Mesenchymal stem cell (in vitro differentiated cells and primary cell): ENCODE measurements at regions not wholly inside any gene's neighbourhood (a gene's known extent, or its start where the extent isn't known, plus 50 kb on each side); places are given as distances from the start of the nearest gene placed in this dataset.

Experiments
- DNase-seq: peaks from one replicate; pipeline ENCODE4 v3.0.0-alpha.2; 2013
- H2AFZ ChIP-seq: one replicate; pipeline ENCODE4 v1.6.1; 2013; ENCODE audit warnings: low read depth, mild to moderate bottlenecking, control low read depth, inconsistent platforms, low read length, moderate library complexity
- H2AK5ac ChIP-seq: 2 replicates; pipeline ENCODE4 v1.6.1; 2013; ENCODE audit warnings: low read length, moderate library complexity, mild to moderate bottlenecking, inconsistent platforms; ENCODE audit not compliant: severe bottlenecking
- H2BK120ac ChIP-seq: one replicate; pipeline ENCODE4 v1.6.1; 2013; ENCODE audit warnings: low read depth, mild to moderate bottlenecking, inconsistent platforms, low read length, moderate library complexity
- H2BK12ac ChIP-seq, 2 experiments: one replicate each; pipeline ENCODE4 v1.6.1; 2013; ENCODE audit warnings: inconsistent platforms in 2 of 2, low read length in 2 of 2, mild to moderate bottlenecking in 2 of 2, moderate library complexity in 2 of 2, control low read depth in 1 of 2
- H2BK15ac ChIP-seq: one replicate; pipeline ENCODE4 v1.6.1; 2013; ENCODE audit warnings: mild to moderate bottlenecking, low read depth, inconsistent platforms; ENCODE audit not compliant: poor library complexity, severe bottlenecking
- H2BK5ac ChIP-seq: 2 replicates; pipeline ENCODE4 v1.6.1; 2013; ENCODE audit warnings: low read depth, mild to moderate bottlenecking, low read length, control low read depth, inconsistent platforms; ENCODE audit not compliant: poor library complexity, severe bottlenecking
- H3K14ac ChIP-seq, 2 experiments: one replicate each; pipeline ENCODE4 v1.6.1; 2013; ENCODE audit warnings: inconsistent platforms in 2 of 2, low read length in 2 of 2, control low read depth in 1 of 2, mild to moderate bottlenecking in 1 of 2, moderate library complexity in 1 of 2
- H3K18ac ChIP-seq, 2 experiments: one replicate each; pipeline ENCODE4 v1.6.1; 2013; ENCODE audit warnings: inconsistent platforms in 2 of 2, low read length in 2 of 2, control low read depth in 1 of 2, low read depth in 1 of 2, mild to moderate bottlenecking in 1 of 2
- H3K23ac ChIP-seq, 2 experiments: one replicate each; pipeline ENCODE4 v1.6.1; 2013; ENCODE audit warnings: inconsistent platforms in 2 of 2, low read length in 2 of 2, mild to moderate bottlenecking in 2 of 2, moderate library complexity in 2 of 2, control low read depth in 1 of 2
- H3K27ac ChIP-seq: 2 replicates; pipeline ENCODE4 v1.5.1; 2013; ENCODE audit warnings: mild to moderate bottlenecking, moderate library complexity, low read length, control low read depth, inconsistent platforms; ENCODE audit not compliant: poor library complexity, severe bottlenecking
- H3K27me3 ChIP-seq, 2 experiments: 2 replicates each; pipeline versions ENCODE4 v1.6.1 to v1.7.0; 2013; ENCODE audit warnings: low read length in 2 of 2, mild to moderate bottlenecking in 2 of 2, moderate library complexity in 2 of 2, control low read depth in 1 of 2, inconsistent platforms in 1 of 2; ENCODE audit not compliant: control insufficient read depth in 1 of 2, insufficient read depth in 1 of 2
- H3K36me3 ChIP-seq, 2 experiments: 2 replicates each; pipeline versions ENCODE4 v1.6.1 to v1.7.0; 2013; ENCODE audit warnings: low read length in 2 of 2, control low read depth in 1 of 2, inconsistent platforms in 1 of 2, low read depth in 1 of 2, mild to moderate bottlenecking in 1 of 2; ENCODE audit not compliant: insufficient read depth in 2 of 2, control insufficient read depth in 1 of 2
- H3K4ac ChIP-seq, 2 experiments: one replicate each; pipeline ENCODE4 v1.6.1; 2013; ENCODE audit warnings: inconsistent platforms in 2 of 2, low read length in 2 of 2, mild to moderate bottlenecking in 2 of 2, moderate library complexity in 2 of 2, control low read depth in 1 of 2, low read depth in 1 of 2
- H3K4me1 ChIP-seq: 2 replicates; pipeline ENCODE4 v1.6.1; 2013; ENCODE audit warnings: low read depth, low read length, control low read depth; ENCODE audit not compliant: control insufficient read depth, insufficient read depth
- H3K4me2 ChIP-seq: 2 replicates; pipeline ENCODE4 v1.6.1; 2013; ENCODE audit warnings: low read length, mild to moderate bottlenecking, inconsistent platforms; ENCODE audit not compliant: poor library complexity, severe bottlenecking
- H3K4me3 ChIP-seq, 2 experiments: 2 replicates each; pipeline versions ENCODE4 v1.5.1 to v1.7.0; 2013; ENCODE audit warnings: low read length in 2 of 2, mild to moderate bottlenecking in 2 of 2, control low read depth in 1 of 2, low read depth in 1 of 2; ENCODE audit not compliant: insufficient read depth in 1 of 2
- H3K79me1 ChIP-seq: replicated peaks from 2 replicates; pipeline ENCODE4 v1.6.1; 2013; ENCODE audit warnings: mild to moderate bottlenecking, control low read depth, low read length, inconsistent platforms; ENCODE audit not compliant: poor library complexity, severe bottlenecking
- H3K9ac ChIP-seq: 2 replicates; pipeline ENCODE4 v1.7.0; 2013; ENCODE audit warnings: mild to moderate bottlenecking, low read length, moderate library complexity
- H3K9me3 ChIP-seq: 2 replicates; pipeline ENCODE4 v1.7.0; 2013; ENCODE audit warnings: mild to moderate bottlenecking, low read length; ENCODE audit not compliant: control insufficient read depth
- H4K8ac ChIP-seq: one replicate; pipeline ENCODE4 v1.6.1; 2013; ENCODE audit warnings: inconsistent platforms, mild to moderate bottlenecking, low read length, moderate library complexity
- H4K91ac ChIP-seq: one replicate; pipeline ENCODE4 v1.6.1; 2013; ENCODE audit warnings: mild to moderate bottlenecking, low read length, inconsistent platforms
- WGBS: methylation state at CpG from one replicate; pipeline ENCODE4 v1.1.7; 2013; ENCODE audit warnings: mixed read lengths; 5-methylcytosine and 5-hydroxymethylcytosine counted together

GRCh38 chr18:29397536-29397935 lies 1220.6 kb upstream of the CDH2 start:
- no peak overlapping the region for H3K4me2 ChIP-seq
- no peak overlapping the region for H3K18ac ChIP-seq
- H3K4me3 ChIP-seq, result no peak overlapping the region
- H3K27me3 ChIP-seq, result no peaks in the 10 kb centered on the region
- no peak overlapping the region for H3K27ac ChIP-seq
- DNase-seq, result no peak
- H4K91ac ChIP-seq, result no peak overlapping the region
- H3K23ac ChIP-seq, result no peak overlapping the region
- no peak overlapping the region for H4K8ac ChIP-seq
- no peak overlapping the region for H3K4ac ChIP-seq
- no peak overlapping the region for H3K9ac ChIP-seq
- H3K14ac ChIP-seq, result no peak overlapping the region
- H2AK5ac ChIP-seq, result no peak overlapping the region
- 100% methylated on average over 1 of the region's 1 CpG for WGBS
- H2BK5ac ChIP-seq, result no peak overlapping the region
- H2BK120ac ChIP-seq, result no peak overlapping the region
- H3K36me3 ChIP-seq, result no peaks in the 10 kb centered on the region
- H3K4me1 ChIP-seq, result no peaks in the 10 kb centered on the region
- H3K79me1 ChIP-seq, result no peaks in the 10 kb centered on the region
- no peak overlapping the region for H2BK15ac ChIP-seq
- H3K9me3 ChIP-seq, result no peaks in the 10 kb centered on the region
- H2AFZ ChIP-seq, result no peak overlapping the region
- no peak overlapping the region for H2BK12ac ChIP-seq

- Histone ChIP-seq H3K27me3 (no peaks in the 10 kb centered on the region), H3K14ac (no peak overlapping the region), H3K18ac (no peak overlapping the region), H2AK5ac (no peak overlapping the region), H2AFZ (no peak overlapping the region), H4K8ac (no peak overlapping the region), H3K36me3 (no peaks in the 10 kb centered on the region), H3K4me3 (no peak overlapping the region), H4K91ac (no peak overlapping the region), H3K9me3 (no peaks in the 10 kb centered on the region), H2BK12ac (no peak overlapping the region), H3K79me1 (no peaks in the 10 kb centered on the region), H3K23ac (no peak overlapping the region), H3K4me1 (peaks cover 2% of the 10 kb centered on the region), H2BK5ac (no peak overlapping the region), H3K4ac (no peak overlapping the region), H3K27ac (no peak overlapping the region), H3K4me2 (no peak overlapping the region), H2BK120ac (no peak overlapping the region), H2BK15ac (no peak overlapping the region), H3K9ac (no peak overlapping the region)
- DNase-seq, result peak; percentile 52
- 77% methylated on average over 3 of the region's 5 CpGs for WGBS
These were observed 1206.7 kb upstream of the CDH2 start for GRCh38 chr18:29383311-29384273.

- H3K9ac ChIP-seq, result no peak overlapping the region
- no peak overlapping the region for H2BK15ac ChIP-seq
- no peak for DNase-seq
- H3K36me3 ChIP-seq, result no peaks in the 10 kb centered on the region
- H3K79me1 ChIP-seq, result no peaks in the 10 kb centered on the region
- no peak overlapping the region for H3K27ac ChIP-seq
- H3K18ac ChIP-seq, result no peak overlapping the region
- H3K14ac ChIP-seq, result no peak overlapping the region
- H4K91ac ChIP-seq, result no peak overlapping the region
- no peak overlapping the region for H2AK5ac ChIP-seq
- peaks cover 2% of the 10 kb centered on the region for H3K4me1 ChIP-seq
- H3K27me3 ChIP-seq, result no peaks in the 10 kb centered on the region
- H2BK5ac ChIP-seq, result no peak overlapping the region
- no peak overlapping the region for H2BK120ac ChIP-seq
- H2AFZ ChIP-seq, result no peak overlapping the region
- no peak overlapping the region for H3K23ac ChIP-seq
- WGBS, result 91% methylated on average over 3 of the region's 3 CpGs
- H3K9me3 ChIP-seq, result peaks cover 5% of the 10 kb centered on the region
- H4K8ac ChIP-seq, result no peak overlapping the region
- H2BK12ac ChIP-seq, result no peak overlapping the region
- no peak overlapping the region for H3K4me2 ChIP-seq
- no peak overlapping the region for H3K4me3 ChIP-seq
- H3K4ac ChIP-seq, result no peak overlapping the region
These were observed 1201.8 kb upstream of the CDH2 start for GRCh38 chr18:29378651-29379136.

- H3K23ac ChIP-seq, result no peak overlapping the region
- H2BK5ac ChIP-seq, result no peak overlapping the region
- no peak overlapping the region for H4K8ac ChIP-seq
- no peak overlapping the region for H4K91ac ChIP-seq
- no peaks in the 10 kb centered on the region for H3K79me1 ChIP-seq
- no peaks in the 10 kb centered on the region for H3K36me3 ChIP-seq
- H3K27me3 ChIP-seq, result no peaks in the 10 kb centered on the region
- no peak overlapping the region for H3K18ac ChIP-seq
- no peak overlapping the region for H2BK120ac ChIP-seq
- no peak overlapping the region for H3K4me3 ChIP-seq
- H3K4me2 ChIP-seq, result no peak overlapping the region
- H2BK15ac ChIP-seq, result no peak overlapping the region
- H3K4ac ChIP-seq, result no peak overlapping the region
- peaks cover 2% of the 10 kb centered on the region for H3K4me1 ChIP-seq
- H3K9ac ChIP-seq, result no peak overlapping the region
- no CpG with 5 or more reads among the region's 1 CpG for WGBS
- H3K9me3 ChIP-seq, result peaks cover 18% of the 10 kb centered on the region
- H3K14ac ChIP-seq, result no peak overlapping the region
- DNase-seq, result no peak
- no peak overlapping the region for H2AFZ ChIP-seq
- H2BK12ac ChIP-seq, result no peak overlapping the region
- no peak overlapping the region for H2AK5ac ChIP-seq
- no peak overlapping the region for H3K27ac ChIP-seq
These were observed 1200.4 kb upstream of the CDH2 start for GRCh38 chr18:29377346-29377745.
